ENCODE measurements at regions not wholly inside any gene's neighbourhood (a gene's known extent, or its start where the extent isn't known, plus 50 kb on each side); places are given as distances from the start of the nearest gene placed in this dataset.
"Not testable (repeated sequence)": the region's sequence is repeated elsewhere in the genome, so short reads cannot be mapped to it uniquely, and the experiment has no call there.

- no peak for DNase-seq (ENCODE audit: low read depth)
These were observed 82.5 kb upstream of the TMEM178A start for GRCh38 chr2:39583213-39583612.

- no peak for DNase-seq (ENCODE audit: low read depth)
These were observed 81.9 kb upstream of the TMEM178A start for GRCh38 chr2:39583781-39584180.

- DNase-seq (ENCODE audit: low read depth) = no peak
These were observed 81.3 kb upstream of the TMEM178A start for GRCh38 chr2:39584283-39584965.

GRCh38 chr2:39585531-39585930 lies 80.2 kb upstream of the TMEM178A start:
- DNase-seq (ENCODE audit: low read depth) = not testable (repeated sequence)

GRCh38 chr2:39587168-39587567 lies 78.5 kb upstream of the TMEM178A start:
- no peak for DNase-seq (ENCODE audit: low read depth)

GRCh38 chr2:39587641-39588040 lies 78.1 kb upstream of the TMEM178A start:
- no peak for DNase-seq (ENCODE audit: low read depth)

- DNase-seq (ENCODE audit: low read depth) = no peak
These were observed 72.0 kb upstream of the TMEM178A start for GRCh38 chr2:39593439-39594393.

GRCh38 chr2:39595116-39595515 lies 70.6 kb upstream of the TMEM178A start:
- DNase-seq (ENCODE audit: low read depth) = no peak

GRCh38 chr2:39597314-39597713 lies 68.4 kb upstream of the TMEM178A start:
- DNase-seq (ENCODE audit: low read depth) = no peak

GRCh38 chr2:39602616-39603015 lies 63.1 kb upstream of the TMEM178A start:
- no peak for DNase-seq (ENCODE audit: low read depth)

GRCh38 chr2:39603436-39603835 lies 62.3 kb upstream of the TMEM178A start:
- DNase-seq (ENCODE audit: low read depth) = no peak

- no peak for DNase-seq (ENCODE audit: low read depth)
These were observed 60.9 kb upstream of the TMEM178A start for GRCh38 chr2:39604866-39605265.

- DNase-seq (ENCODE audit: low read depth) = no peak
These were observed 59.1 kb upstream of the TMEM178A start for GRCh38 chr2:39606585-39606984.

- no peak for DNase-seq (ENCODE audit: low read depth)
These were observed 58.0 kb upstream of the TMEM178A start for GRCh38 chr2:39607538-39608262.

GRCh38 chr2:39608263-39608575 lies 57.5 kb upstream of the TMEM178A start:
- no peak for DNase-seq (ENCODE audit: low read depth)

- no peak for DNase-seq (ENCODE audit: low read depth)
These were observed 56.9 kb upstream of the TMEM178A start for GRCh38 chr2:39608686-39609441.

GRCh38 chr2:39609917-39610316 lies 55.8 kb upstream of the TMEM178A start:
- no peak for DNase-seq (ENCODE audit: low read depth)

GRCh38 chr2:39615675-39616074 lies 50.0 kb upstream of the TMEM178A start:
- DNase-seq (ENCODE audit: low read depth) = no peak
